Fibroblast of skin of abdomen (primary cell): ENCODE measurements at regions not wholly inside any gene's neighbourhood (a gene's known extent, or its start where the extent isn't known, plus 50 kb on each side); places are given as distances from the start of the nearest gene placed in this dataset.

Experiments
- DNase-seq: peaks from one replicate; pipeline ENCODE4 v3.0.0-alpha.2; 2013

GRCh38 chr15:53296603-53297002 is 462.9 kb downstream of the WDR72 start:
- no peak for DNase-seq

DNA sequence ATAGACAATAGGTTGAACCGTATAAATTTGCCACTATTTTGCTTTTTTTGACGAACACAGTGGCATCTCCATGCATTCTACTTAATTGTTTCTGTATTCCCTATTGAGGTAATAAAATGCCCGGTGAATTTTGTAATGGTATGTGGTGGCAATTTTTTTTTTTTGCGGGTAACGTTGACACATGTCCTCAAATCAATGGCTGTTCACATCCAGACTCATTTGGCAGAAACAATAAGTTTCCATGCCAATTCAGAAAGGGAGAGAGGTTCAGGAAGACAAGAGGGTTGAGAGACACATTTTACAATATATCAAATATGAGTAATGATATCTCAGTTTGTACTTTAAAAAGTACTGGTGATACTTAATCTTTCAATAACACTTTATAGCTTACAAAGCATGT is 463.9 kb downstream of the WDR72 start:
- no peak for DNase-seq

GRCh38 chr15:53288542-53288941 is 470.9 kb downstream of the WDR72 start:
- DNase-seq = no peak

DNA sequence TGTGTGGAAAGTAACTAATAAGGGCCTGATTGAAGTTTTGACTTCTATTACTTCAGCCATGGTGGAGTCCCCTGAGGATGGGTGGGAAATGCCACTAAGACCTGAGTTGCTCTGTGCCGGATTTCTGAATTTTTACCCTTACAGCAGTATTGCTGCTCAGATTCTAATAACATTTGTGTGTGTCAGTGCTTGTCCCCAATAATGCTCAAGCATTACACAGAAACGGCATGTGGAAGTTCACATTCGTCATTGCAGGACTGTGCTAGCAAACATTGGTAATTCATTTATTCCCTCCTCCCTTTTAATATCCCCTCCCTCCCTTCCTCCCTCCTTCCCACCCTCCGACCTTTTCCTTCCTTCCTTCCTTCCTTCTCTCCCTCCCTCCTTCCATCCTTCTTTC is 484.5 kb upstream of the ONECUT1 start:
- DNase-seq = no peak

DNA sequence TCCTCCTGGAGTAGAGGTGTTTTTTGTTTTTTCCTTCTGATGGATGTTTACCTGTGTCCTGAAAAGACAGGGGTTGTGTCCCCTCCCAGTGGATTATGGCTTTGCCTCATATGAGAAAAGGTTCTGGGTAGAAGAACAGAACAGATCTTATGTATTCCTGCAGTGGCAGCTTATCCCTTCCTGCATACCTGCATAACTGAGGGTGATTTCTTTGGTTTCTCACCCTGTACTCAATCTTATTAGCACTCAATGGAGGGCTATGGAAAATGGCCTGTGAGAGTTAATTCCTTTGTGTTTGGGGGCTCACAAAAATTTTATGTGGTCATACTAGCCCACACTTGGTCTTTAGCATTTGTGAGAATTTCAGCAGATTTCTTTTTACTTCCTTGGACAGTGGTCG is 482.0 kb upstream of the ONECUT1 start:
- DNase-seq = no peak

- DNase-seq = no peak
Measured at GRCh38 chr15:53266176-53266575, 476.0 kb upstream of the ONECUT1 start.

DNA sequence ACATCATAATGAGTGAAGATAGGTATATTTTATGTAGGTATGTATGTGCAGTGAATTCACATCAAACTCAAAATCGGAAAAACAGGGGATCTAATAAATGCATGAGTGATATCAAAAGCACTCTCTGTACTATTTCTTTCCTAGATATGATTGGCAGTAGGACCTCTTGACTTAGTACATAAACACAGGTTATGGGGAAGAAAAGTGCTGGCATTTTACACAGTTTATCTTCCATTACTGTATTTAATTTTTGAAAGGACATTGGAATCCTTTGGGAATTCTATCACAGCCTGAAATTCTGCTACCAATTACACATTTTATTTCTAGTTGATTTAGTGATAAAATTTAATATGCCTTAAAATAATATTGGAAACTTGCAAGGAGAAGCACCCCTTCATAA is 470.5 kb upstream of the ONECUT1 start:
- no peak for DNase-seq

- no peak for DNase-seq
Measured at GRCh38 chr15:53256457-53256856, 466.3 kb upstream of the ONECUT1 start.

DNA sequence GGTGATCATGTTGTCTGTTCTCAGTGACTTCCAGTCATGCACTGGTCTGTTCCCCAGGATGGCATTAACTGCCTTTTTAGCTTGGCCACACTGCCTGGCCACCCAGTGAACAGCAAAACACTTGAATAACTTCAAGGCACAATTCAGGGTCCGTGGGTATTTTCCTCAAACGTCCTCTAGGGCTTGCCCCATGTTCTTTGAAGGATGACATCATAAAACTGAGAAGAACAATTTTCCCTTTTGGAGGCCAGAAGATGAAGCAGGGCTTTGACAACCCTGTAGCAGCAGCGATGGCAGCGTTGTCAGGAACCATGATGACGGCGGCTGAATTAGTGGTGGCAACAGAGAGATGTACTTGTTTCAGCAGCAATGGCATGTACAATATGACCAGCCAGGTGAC is 465.9 kb upstream of the ONECUT1 start:
- DNase-seq = no peak

DNA sequence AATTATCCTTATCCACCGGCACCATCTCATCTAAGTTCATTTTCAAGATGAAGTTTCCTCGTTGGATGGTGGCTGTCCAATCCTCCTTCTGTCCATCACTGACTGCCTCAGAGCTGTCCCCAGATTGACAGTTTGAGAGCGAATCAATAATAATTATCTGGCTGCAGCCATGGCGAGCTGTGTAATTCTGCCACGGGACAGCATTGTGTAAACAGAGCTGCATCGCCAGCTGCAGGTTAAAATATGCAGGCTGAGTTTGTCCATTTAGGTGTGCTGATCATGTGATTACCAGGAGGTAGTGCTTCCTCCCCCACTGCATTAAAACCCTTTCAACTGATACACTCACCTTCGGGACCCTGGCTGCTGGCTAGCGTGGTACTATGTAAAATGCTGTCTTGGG is 461.9 kb upstream of the ONECUT1 start:
- no peak for DNase-seq

- no peak for DNase-seq
Measured at GRCh38 chr15:53251523-53251922, 461.4 kb upstream of the ONECUT1 start.

DNA sequence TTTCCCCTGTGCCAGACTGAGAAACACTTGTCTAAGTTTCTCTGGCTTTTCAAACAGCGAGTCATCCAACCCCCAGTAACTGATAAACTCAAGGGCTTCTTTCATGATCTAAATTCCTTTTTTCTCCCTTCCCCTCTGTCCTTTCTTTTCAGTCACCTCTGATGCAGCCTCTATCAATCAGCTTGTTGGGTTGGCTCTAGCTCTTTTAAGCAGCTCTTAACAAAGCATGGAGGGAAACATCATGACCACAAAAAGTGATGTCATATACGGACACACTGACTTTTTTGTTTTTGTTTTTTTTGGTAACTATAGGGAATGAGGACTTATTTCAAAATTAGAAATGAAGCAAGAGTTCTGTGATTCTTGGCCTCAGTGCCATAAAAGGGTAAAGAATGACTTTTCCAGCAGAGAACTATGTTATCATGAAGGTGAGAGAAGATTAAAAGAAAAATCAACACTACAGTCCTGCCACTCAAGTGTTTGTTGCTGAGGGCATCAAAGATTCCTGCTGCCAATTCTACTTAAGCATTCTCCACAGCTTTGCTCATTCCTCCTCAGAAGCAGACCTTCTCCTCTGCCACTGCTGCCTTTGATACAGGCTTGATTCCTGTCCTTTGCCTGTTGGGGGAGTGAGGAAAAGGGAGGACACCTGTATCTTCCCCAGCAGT is 457.0 kb upstream of the ONECUT1 start:
- no peak for DNase-seq

- no peak for DNase-seq
Measured at GRCh38 chr15:53246404-53246803, 456.3 kb upstream of the ONECUT1 start.

DNA sequence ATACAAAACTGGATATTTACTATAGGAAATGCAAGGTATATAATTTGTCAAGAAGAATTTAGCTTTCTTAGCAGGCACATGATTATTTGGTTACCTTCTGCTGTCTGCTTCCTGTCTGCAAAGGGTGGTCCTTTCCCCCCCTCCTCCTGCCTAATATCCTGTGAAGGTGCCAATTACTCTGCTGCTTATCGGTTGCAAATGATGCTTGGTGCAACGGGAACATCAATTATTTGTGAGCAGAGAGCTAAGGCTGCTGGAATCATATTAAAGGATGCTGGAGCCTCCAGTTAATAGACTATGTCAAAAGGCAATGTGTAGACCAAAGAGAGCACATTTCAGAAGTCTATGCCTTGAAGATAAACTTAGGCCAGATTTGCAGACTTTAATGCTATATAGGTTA is 443.7 kb upstream of the ONECUT1 start:
- no peak for DNase-seq

DNA sequence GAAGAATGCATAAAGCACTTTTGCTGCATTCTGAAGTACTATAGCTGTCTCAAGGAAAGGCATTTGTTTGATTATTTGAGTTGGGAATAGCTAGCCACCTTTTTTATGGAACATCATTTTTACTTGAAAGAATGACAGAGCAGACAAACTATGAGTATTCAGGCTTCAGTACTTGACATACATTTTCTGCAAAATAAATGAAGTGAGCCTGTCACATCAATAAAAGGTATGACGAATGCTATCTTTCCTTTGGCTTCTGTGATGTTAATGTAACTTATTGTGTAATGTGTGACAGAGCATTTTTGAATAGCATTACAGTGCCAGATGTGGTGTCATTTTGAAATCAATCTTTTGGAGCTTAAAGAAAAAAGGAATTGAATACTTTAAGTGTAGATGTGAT is 440.3 kb upstream of the ONECUT1 start:
- DNase-seq = no peak

DNA sequence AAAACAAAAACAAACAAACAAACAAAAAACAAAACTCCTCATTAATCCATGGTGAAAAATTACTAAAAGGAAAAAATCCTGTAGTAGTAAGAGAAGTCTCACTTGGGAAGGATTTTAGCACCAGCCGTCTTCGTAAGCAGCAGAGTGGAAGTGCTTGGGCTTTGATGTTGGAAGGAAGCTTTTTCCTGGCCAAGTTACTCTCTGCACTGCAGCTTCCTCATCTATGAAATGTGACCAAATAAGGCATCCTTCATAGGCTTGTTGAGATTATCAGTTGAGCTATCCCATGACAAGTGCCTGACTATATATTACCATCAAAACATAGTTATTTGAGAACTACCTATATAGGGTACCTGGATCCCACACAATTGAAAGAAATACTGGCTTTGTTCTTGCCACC is 436.4 kb upstream of the ONECUT1 start:
- DNase-seq = no peak

DNA sequence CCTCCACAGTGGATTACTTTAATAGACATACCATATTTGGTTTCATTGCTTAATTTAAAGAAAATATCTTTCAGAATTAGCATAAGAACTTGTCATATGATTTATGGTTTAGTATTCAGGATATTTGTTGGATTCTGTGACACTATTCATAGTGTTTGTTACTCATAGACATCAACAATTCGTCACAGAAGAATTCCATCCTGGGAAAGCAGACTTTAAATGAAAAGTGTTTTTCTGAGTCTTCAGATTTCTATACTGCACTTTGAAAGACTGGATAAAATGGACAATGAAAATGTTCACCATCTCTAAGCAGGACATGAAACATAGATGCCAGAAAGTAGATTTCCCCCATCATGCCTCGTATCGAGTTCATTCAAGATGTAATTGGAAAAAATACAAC is 435.6 kb upstream of the ONECUT1 start:
- DNase-seq = no peak

DNA sequence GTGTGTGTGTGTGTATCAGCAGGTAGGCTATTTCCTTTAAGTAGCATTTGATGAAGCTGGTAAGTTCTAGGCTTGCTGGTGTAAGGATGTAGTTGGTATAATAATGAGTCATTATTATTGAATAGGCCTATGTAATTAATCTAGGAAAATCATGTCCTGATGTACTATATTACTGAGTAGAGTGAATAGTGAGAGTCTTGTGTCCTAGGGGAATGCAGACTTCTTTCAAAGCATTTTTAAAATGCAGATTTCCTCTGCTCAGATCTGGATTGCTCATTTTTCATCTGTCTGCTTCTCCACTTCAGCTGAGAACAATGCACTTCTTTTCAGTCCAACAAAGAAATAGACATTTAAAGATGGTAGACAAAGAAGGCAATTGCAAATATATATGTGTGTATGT is 434.2 kb upstream of the ONECUT1 start:
- DNase-seq = no peak

- no peak for DNase-seq
Measured at GRCh38 chr15:53223815-53224214, 433.7 kb upstream of the ONECUT1 start.

- no peak for DNase-seq
Measured at GRCh38 chr15:53218666-53219580, 428.8 kb upstream of the ONECUT1 start.

GRCh38 chr15:53216036-53216435 is 425.9 kb upstream of the ONECUT1 start:
- no peak for DNase-seq

GRCh38 chr15:53213336-53213735 is 423.2 kb upstream of the ONECUT1 start:
- no peak for DNase-seq

GRCh38 chr15:53212785-53213184 is 422.6 kb upstream of the ONECUT1 start:
- DNase-seq = no peak

- DNase-seq = no peak
Measured at GRCh38 chr15:53210653-53211052, 420.5 kb upstream of the ONECUT1 start.
